Keratinocyte (primary cell): ENCODE measurements at regions not wholly inside any gene's neighbourhood (a gene's known extent, or its start where the extent isn't known, plus 50 kb on each side); places are given as distances from the start of the nearest gene placed in this dataset.

Source experiments
- DNase-seq: peaks from one replicate; pipeline ENCODE4 v3.0.0-alpha.2; 2011; ENCODE audit warnings: low read depth, missing footprints, low spot score
- FAIRE-seq: peaks from 2 replicates; lab custom pipeline; 2011; peaks lifted over from hg19 to GRCh38; lab: Jason Lieb, UNC
- H2AFZ ChIP-seq: 2 replicates; pipeline ENCODE4 v1.6.0; 2012; ENCODE audit warnings: low read length, control low read depth, inconsistent platforms; ENCODE audit not compliant: control insufficient read depth
- H3K27ac ChIP-seq: 2 replicates; pipeline ENCODE4 v1.5.1; 2011; ENCODE audit warnings: low read length; ENCODE audit not compliant: control insufficient read depth, insufficient read depth
- H3K27me3 ChIP-seq: 3 replicates; pipeline ENCODE4 v1.6.0; 2011; ENCODE audit warnings: low read length; ENCODE audit not compliant: control insufficient read depth, insufficient read depth; ENCODE audit errors: extremely low read depth
- H3K36me3 ChIP-seq, 2 experiments: 2 replicates in 1 of 2; 3 replicates in 1 of 2; pipeline ENCODE4 v1.5.1; 2011; ENCODE audit warnings: low read length in 2 of 2, mild to moderate bottlenecking in 1 of 2; ENCODE audit not compliant: control insufficient read depth in 2 of 2, insufficient read depth in 2 of 2; ENCODE audit errors: extremely low read depth in 1 of 2
- H3K4me1 ChIP-seq: 3 replicates; pipeline ENCODE4 v1.5.1; 2011; ENCODE audit warnings: low read length; ENCODE audit not compliant: control insufficient read depth, insufficient read depth; ENCODE audit errors: extremely low read depth
- H3K4me2 ChIP-seq: 3 replicates; pipeline ENCODE4 v1.6.0; 2011; ENCODE audit warnings: low read depth, low read length; ENCODE audit not compliant: control insufficient read depth, insufficient read depth; ENCODE audit errors: extremely low read depth
- H3K4me3 ChIP-seq, 3 experiments: fragments of 200-600 bp in 1 of 3; sonication (generic) in 1 of 3; 2 replicates in 2 of 3; 3 replicates in 1 of 3; pipeline ENCODE4 v1.5.1; 2011 to 2016; ENCODE audit warnings: low read length in 3 of 3, mild to moderate bottlenecking in 3 of 3, control low read depth in 2 of 3, inconsistent platforms in 1 of 3, low read depth in 1 of 3, mixed read lengths in 1 of 3, mixed run types in 1 of 3, moderate library complexity in 1 of 3; ENCODE audit not compliant: control insufficient read depth in 2 of 3, insufficient read depth in 2 of 3; ENCODE audit errors: extremely low read depth in 1 of 3
- H3K79me2 ChIP-seq: 2 replicates; pipeline ENCODE4 v1.6.0; 2012; ENCODE audit warnings: low read length; ENCODE audit not compliant: control insufficient read depth, insufficient read depth
- H3K9ac ChIP-seq: 3 replicates; pipeline ENCODE4 v1.6.0; 2011; ENCODE audit warnings: low read length; ENCODE audit not compliant: control insufficient read depth, insufficient read depth; ENCODE audit errors: extremely low read depth
- H3K9me1 ChIP-seq: 3 replicates; pipeline ENCODE4 v1.6.0; 2011; ENCODE audit warnings: low read length; ENCODE audit not compliant: control insufficient read depth, insufficient read depth; ENCODE audit errors: extremely low read depth
- H3K9me3 ChIP-seq: 2 replicates; pipeline ENCODE4 v1.5.1; 2012; ENCODE audit warnings: low read depth, low read length; ENCODE audit not compliant: control insufficient read depth
- H4K20me1 ChIP-seq: 3 replicates; pipeline ENCODE4 v1.6.0; 2011; ENCODE audit warnings: low read length; ENCODE audit not compliant: control insufficient read depth, insufficient read depth; ENCODE audit errors: extremely low read depth
- CTCF ChIP-seq, 3 experiments: IDR thresholded peaks in 1 of 3; conservative IDR thresholded peaks in 1 of 3; optimal IDR thresholded peaks in 1 of 3; 2 replicates in 2 of 3; 3 replicates in 1 of 3; pipeline versions ENCODE3 to v1.5.1; 2011; ENCODE audit warnings: low read length in 3 of 3, mild to moderate bottlenecking in 3 of 3, moderate library complexity in 2 of 3, control low read depth in 1 of 3, inconsistent platforms in 1 of 3; ENCODE audit not compliant: insufficient read depth in 2 of 3; ENCODE audit errors: extremely low read depth in 1 of 3
- EZH2 ChIP-seq: IDR thresholded peaks from one replicate; pipeline ENCODE4 v1.6.1; 2012; ENCODE audit warnings: inconsistent platforms, mild to moderate bottlenecking, low read length, moderate library complexity
- dilution Hi-C: fragments of 300-500 bp; cut with MboI; formaldehyde crosslinking; loops from one replicate; pipeline ENCODE4 v1.7.0; 2020; ENCODE audit warnings: low sequenced_read_pairs; ENCODE audit not compliant: extremely low pct_ligation_motif_present

- Histone ChIP-seq H3K79me2 (no peaks in the 10 kb centered on the region), H3K4me3 (no peak overlapping the region), H3K4me2 (no peak overlapping the region), H3K36me3 (no peaks in the 10 kb centered on the region), H2AFZ (no peak overlapping the region), H4K20me1 (no peaks in the 10 kb centered on the region), H3K9me1 (no peaks in the 10 kb centered on the region), H3K9me3 (no peaks in the 10 kb centered on the region), H3K9ac (no peak overlapping the region), H3K27me3 (no peaks in the 10 kb centered on the region), H3K4me1 (no peaks in the 10 kb centered on the region), H3K27ac (no peak overlapping the region)
- FAIRE-seq (no peak), DNase-seq (no peak)
- no peak for TF ChIP-seq CTCF (optimal IDR thresholded peaks at IDR 0.05 in 1 of 3, IDR thresholded peaks at IDR 0.05 in 1 of 3, conservative IDR thresholded peaks at IDR 0.05 in 1 of 3; ENCODE audit: extremely low read depth in 1 of 3, insufficient read depth in 2 of 3, low read length in 3 of 3)
- dilution Hi-C loops, result no loop called here
Measured at GRCh38 chr20:11364736-11365135, 553.0 kb upstream of the BTBD3 start.

GRCh38 chr20:11366660-11367059, 551.0 kb upstream of the BTBD3 start:
- no peaks in the 10 kb centered on the region for H4K20me1 ChIP-seq
- no peak for TF ChIP-seq CTCF (optimal IDR thresholded peaks at IDR 0.05 in 1 of 3, IDR thresholded peaks at IDR 0.05 in 1 of 3, conservative IDR thresholded peaks at IDR 0.05 in 1 of 3; ENCODE audit: extremely low read depth in 1 of 3, insufficient read depth in 2 of 3, low read length in 3 of 3)
- TF ChIP-seq EZH2, result no peak
- no peak for DNase-seq
- no peaks in the 10 kb centered on the region for H3K9me1 ChIP-seq
- H3K9me3 ChIP-seq, result no peaks in the 10 kb centered on the region
- FAIRE-seq, result no peak
- H3K4me3 ChIP-seq, result no peak overlapping the region
- H2AFZ ChIP-seq, result no peak overlapping the region
- H3K9ac ChIP-seq, result no peak overlapping the region
- no peaks in the 10 kb centered on the region for H3K4me1 ChIP-seq
- H3K27me3 ChIP-seq, result no peaks in the 10 kb centered on the region
- H3K4me2 ChIP-seq, result no peak overlapping the region
- H3K36me3 ChIP-seq, result no peaks in the 10 kb centered on the region
- dilution Hi-C loops, result no loop called here
- H3K27ac ChIP-seq, result no peak overlapping the region
- no peaks in the 10 kb centered on the region for H3K79me2 ChIP-seq
